CD4-positive, alpha-beta T cell treated with Interleukin-10 for 1 hour (primary cell): ENCODE measurements at regions not wholly inside any gene's neighbourhood (a gene's known extent, or its start where the extent isn't known, plus 50 kb on each side); places are given as distances from the start of the nearest gene placed in this dataset.
"Not testable (repeated sequence)": the region's sequence is repeated elsewhere in the genome, so short reads cannot be mapped to it uniquely, and the experiment has no call there.

Source experiments
- DNase-seq: peaks from one replicate; pipeline ENCODE4 v3.0.0-alpha.2; 2020

- DNase-seq: no peak
Observed at GRCh38 chr12:47478426-47478825, 227.4 kb downstream of the RPAP3 start.

- no peak for DNase-seq
Observed at GRCh38 chr12:47473091-47473490, 232.7 kb downstream of the RPAP3 start.

GRCh38 chr12:47470349-47470748, 235.5 kb downstream of the RPAP3 start:
- DNase-seq: not testable (repeated sequence)

- DNase-seq: not testable (repeated sequence)
Observed at GRCh38 chr12:47463918-47464317, 241.9 kb downstream of the RPAP3 start.

GRCh38 chr12:47458279-47458678, 247.6 kb downstream of the RPAP3 start:
- no peak for DNase-seq

GRCh38 chr12:47449797-47450196, 256.0 kb downstream of the RPAP3 start:
- no peak for DNase-seq

- no peak for DNase-seq
Observed at GRCh38 chr12:47442310-47442709, 263.5 kb downstream of the RPAP3 start.

GRCh38 chr12:47441490-47441889, 264.3 kb downstream of the RPAP3 start:
- DNase-seq: no peak

- no peak for DNase-seq
Observed at GRCh38 chr12:47438175-47438574, 267.7 kb downstream of the RPAP3 start.

- DNase-seq: no peak
Observed at GRCh38 chr12:47437570-47437969, 268.3 kb downstream of the RPAP3 start.

- no peak for DNase-seq
Observed at GRCh38 chr12:47433876-47434275, 272.0 kb downstream of the RPAP3 start.

GRCh38 chr12:47426678-47427309, 279.0 kb downstream of the RPAP3 start:
- peak; percentile 71 for DNase-seq

- DNase-seq: no peak
Observed at GRCh38 chr12:47422611-47423010, 283.2 kb downstream of the RPAP3 start.

GRCh38 chr12:47419497-47419896, 286.3 kb downstream of the RPAP3 start:
- DNase-seq: no peak

GRCh38 chr12:47417955-47418354, 287.9 kb downstream of the RPAP3 start:
- no peak for DNase-seq

- no peak for DNase-seq
Observed at GRCh38 chr12:47417121-47417520, 288.7 kb downstream of the RPAP3 start.

GRCh38 chr12:47415054-47415453, 290.8 kb downstream of the RPAP3 start:
- no peak for DNase-seq

- DNase-seq: no peak
Observed at GRCh38 chr12:47414511-47414910, 291.3 kb downstream of the RPAP3 start.

- DNase-seq: no peak
Observed at GRCh38 chr12:47413806-47414205, 292.0 kb downstream of the RPAP3 start.

- no peak for DNase-seq
Observed at GRCh38 chr12:47412601-47413236, 293.1 kb downstream of the RPAP3 start.

- no peak for DNase-seq
Observed at GRCh38 chr12:47411966-47412365, 293.9 kb downstream of the RPAP3 start.

- DNase-seq: no peak
Observed at GRCh38 chr12:47410862-47411261, 295.0 kb downstream of the RPAP3 start.

- DNase-seq: no peak
Observed at GRCh38 chr12:47410383-47410782, 295.4 kb downstream of the RPAP3 start.

GRCh38 chr12:47409310-47409987, 296.4 kb downstream of the RPAP3 start:
- DNase-seq: no peak
